DND-41 (cell line): ENCODE measurements at regions not wholly inside any gene's neighbourhood (a gene's known extent, or its start where the extent isn't known, plus 50 kb on each side); places are given as distances from the start of the nearest gene placed in this dataset.

ENCODE experiments used
- EZH2 ChIP-seq: IDR thresholded peaks from 3 replicates; pipeline ENCODE4 v1.6.1; 2012; ENCODE audit warnings: borderline replicate concordance, low read depth, mild to moderate bottlenecking, moderate library complexity, low read length, inconsistent platforms; ENCODE audit not compliant: severe bottlenecking
- TF ChIP-seq, protein P1 (sequence below): IDR thresholded peaks from 2 replicates; pipeline ENCODE4 v1.5.1; 2012; ENCODE audit warnings: borderline replicate concordance, low read length, moderate library complexity, mild to moderate bottlenecking; ENCODE audit not compliant: poor library complexity, severe bottlenecking; ENCODE audit errors: extremely low read depth

DNA sequence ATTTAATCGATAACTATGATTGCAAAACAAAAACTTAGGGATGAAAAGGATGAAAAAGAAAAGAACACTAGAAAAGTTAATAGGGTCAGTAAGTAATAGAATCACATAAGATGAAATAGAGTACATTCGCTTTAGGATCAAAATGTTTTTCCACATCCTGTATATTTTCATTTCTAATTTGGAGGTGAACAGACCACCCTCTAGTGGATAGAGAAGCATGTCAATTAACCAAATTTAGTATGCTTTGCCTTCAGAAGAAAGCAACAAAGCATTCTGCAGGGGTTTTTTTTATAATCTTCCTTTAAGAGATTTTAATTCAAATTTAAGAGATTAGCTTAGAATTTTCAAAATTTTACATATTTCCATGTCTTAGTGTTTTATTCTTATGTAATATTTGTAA, 611.0 kb upstream of the SGCG start:
- TF ChIP-seq, protein P1, sequence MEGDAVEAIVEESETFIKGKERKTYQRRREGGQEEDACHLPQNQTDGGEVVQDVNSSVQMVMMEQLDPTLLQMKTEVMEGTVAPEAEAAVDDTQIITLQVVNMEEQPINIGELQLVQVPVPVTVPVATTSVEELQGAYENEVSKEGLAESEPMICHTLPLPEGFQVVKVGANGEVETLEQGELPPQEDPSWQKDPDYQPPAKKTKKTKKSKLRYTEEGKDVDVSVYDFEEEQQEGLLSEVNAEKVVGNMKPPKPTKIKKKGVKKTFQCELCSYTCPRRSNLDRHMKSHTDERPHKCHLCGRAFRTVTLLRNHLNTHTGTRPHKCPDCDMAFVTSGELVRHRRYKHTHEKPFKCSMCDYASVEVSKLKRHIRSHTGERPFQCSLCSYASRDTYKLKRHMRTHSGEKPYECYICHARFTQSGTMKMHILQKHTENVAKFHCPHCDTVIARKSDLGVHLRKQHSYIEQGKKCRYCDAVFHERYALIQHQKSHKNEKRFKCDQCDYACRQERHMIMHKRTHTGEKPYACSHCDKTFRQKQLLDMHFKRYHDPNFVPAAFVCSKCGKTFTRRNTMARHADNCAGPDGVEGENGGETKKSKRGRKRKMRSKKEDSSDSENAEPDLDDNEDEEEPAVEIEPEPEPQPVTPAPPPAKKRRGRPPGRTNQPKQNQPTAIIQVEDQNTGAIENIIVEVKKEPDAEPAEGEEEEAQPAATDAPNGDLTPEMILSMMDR = peak; percentile 10
- TF ChIP-seq EZH2 = no peak
